ENCODE measurements at regions not wholly inside any gene's neighbourhood (a gene's known extent, or its start where the extent isn't known, plus 50 kb on each side); places are given as distances from the start of the nearest gene placed in this dataset.

DNA sequence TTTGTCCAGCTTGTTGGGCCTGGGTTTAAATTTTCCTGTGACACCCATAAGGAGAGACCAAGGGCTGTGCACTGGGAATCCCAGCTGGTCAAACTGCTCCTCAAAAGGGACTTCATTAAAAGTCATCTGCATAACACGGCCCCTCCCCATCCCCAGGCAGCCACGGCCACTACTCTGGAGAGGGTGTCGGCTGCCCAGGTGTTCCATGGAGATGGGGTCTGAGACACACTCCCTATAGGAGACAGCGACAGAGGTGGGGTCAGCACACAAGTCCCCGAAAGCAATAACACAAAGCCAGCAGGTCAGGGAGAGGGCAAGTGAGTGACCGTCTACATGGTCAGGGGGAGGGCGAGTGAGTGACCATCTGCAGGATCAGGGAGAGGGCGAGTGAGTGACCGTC lies 75.6 kb upstream of the BCL11B start:
- Histone ChIP-seq H3K27ac (ENCODE audit: low read length in 2 of 2) (no peak overlapping the region), H3K4me1 (ENCODE audit: control insufficient read depth in 2 of 2, insufficient read depth in 2 of 2, low read length in 2 of 2) (no peaks in the 10 kb centered on the region), H3K79me2 (ENCODE audit: control insufficient read depth, insufficient read depth, low read length) (no peaks in the 10 kb centered on the region), H3K27me3 (replicated peaks in 1 of 4; ENCODE audit: control extremely low read depth in 1 of 4, control insufficient read depth in 3 of 4, insufficient read depth in 4 of 4, low read length in 3 of 4) (no peaks in the 10 kb centered on the region), H3K4me3 (ENCODE audit: control extremely low read depth in 1 of 5, extremely low read depth in 1 of 5, insufficient read depth in 1 of 5, low read depth in 2 of 5, low read length in 4 of 5) (no peak overlapping the region), H3K4me2 (replicated peaks; ENCODE audit: low read depth, low read length, poor library complexity, severe bottlenecking) (no peak overlapping the region), H4K20me1 (ENCODE audit: control insufficient read depth, insufficient read depth, low read length, poor library complexity, severe bottlenecking) (no peaks in the 10 kb centered on the region), H3K9ac (ENCODE audit: low read length) (no peak overlapping the region), H3K9me3 (ENCODE audit: control extremely low read depth in 1 of 3, control insufficient read depth in 2 of 3, insufficient read depth in 1 of 3, low read length in 2 of 3) (peaks cover 0 to 3% (median 0%) of the 10 kb centered on the region in 3 donors), H3K36me3 (replicated peaks in 1 of 2; ENCODE audit: control extremely low read depth in 1 of 2, control insufficient read depth in 1 of 2, extremely low read depth in 1 of 2, insufficient read depth in 2 of 2, low read length in 1 of 2) (no peaks in the 10 kb centered on the region), H2AFZ (ENCODE audit: insufficient read depth, low read depth, low read length, poor library complexity, severe bottlenecking) (no peak overlapping the region)
- TF ChIP-seq, protein P1, sequence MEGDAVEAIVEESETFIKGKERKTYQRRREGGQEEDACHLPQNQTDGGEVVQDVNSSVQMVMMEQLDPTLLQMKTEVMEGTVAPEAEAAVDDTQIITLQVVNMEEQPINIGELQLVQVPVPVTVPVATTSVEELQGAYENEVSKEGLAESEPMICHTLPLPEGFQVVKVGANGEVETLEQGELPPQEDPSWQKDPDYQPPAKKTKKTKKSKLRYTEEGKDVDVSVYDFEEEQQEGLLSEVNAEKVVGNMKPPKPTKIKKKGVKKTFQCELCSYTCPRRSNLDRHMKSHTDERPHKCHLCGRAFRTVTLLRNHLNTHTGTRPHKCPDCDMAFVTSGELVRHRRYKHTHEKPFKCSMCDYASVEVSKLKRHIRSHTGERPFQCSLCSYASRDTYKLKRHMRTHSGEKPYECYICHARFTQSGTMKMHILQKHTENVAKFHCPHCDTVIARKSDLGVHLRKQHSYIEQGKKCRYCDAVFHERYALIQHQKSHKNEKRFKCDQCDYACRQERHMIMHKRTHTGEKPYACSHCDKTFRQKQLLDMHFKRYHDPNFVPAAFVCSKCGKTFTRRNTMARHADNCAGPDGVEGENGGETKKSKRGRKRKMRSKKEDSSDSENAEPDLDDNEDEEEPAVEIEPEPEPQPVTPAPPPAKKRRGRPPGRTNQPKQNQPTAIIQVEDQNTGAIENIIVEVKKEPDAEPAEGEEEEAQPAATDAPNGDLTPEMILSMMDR (IDR thresholded peaks at IDR 0.05) = no peak
- no peak for TF ChIP-seq EZH2 (IDR thresholded peaks at IDR 0.05; ENCODE audit: borderline replicate concordance, insufficient read depth, low read depth, low read length, poor library complexity, severe bottlenecking)
- no peak for DNase-seq
- H3K27ac Mint-ChIP-seq = no peak overlapping the region
- H3K4me3 Mint-ChIP-seq = no peak overlapping the region
- intact Hi-C loops (cut with micrococcal nuclease) = no loop called here
- no peaks in the 10 kb centered on the region for H3K27me3 Mint-ChIP-seq
- 89% methylated on average over 7 of the region's 9 CpGs for WGBS (ENCODE audit: insufficient coverage)
- ATAC-seq (ENCODE audit: low read depth) = no peak
- no peaks in the 10 kb centered on the region for H3K9me3 Mint-ChIP-seq (ENCODE audit: insufficient read depth)
- H3K4me1 Mint-ChIP-seq = no peaks in the 10 kb centered on the region
- ChIA-PET POLR2A (no interaction called here), CTCF (interaction anchor here (0.6 kb wide), 1 partner anchor 12 kb away, joined by 3 read pairs; no protein-coding TSS in a partner anchor)

DNA sequence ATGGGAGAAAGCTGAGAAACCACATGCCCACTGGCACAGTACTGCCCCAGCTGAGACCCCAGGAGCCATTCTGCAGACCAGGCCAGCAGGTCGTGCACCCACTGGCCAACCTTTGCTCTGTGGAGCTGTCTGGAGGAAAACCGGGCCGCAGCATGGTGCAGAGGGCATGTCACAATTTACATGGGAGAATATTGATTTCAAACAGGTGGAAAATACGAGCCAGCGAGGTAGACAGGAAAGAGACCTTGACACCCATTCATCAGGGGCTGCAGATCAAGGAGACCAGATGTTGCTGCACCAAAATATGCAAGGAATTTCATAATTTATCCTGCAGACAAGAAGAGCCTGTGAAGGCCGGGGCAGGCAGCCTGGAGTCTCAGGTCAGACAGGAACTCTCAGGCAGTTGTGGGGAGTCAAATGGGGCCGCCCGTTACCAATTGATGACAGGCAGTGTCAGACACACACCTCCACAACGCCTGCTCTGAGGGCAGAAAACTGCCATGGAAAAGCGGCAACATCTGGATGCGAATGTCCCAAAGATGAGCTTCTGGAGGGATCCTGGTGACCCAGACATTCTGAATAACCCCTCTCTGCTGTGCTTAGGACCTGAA lies 74.6 kb upstream of the BCL11B start:
- CTCF ChIA-PET = interaction anchor here (0.6 kb wide), 1 partner anchor 11 kb away, joined by 3 read pairs; no protein-coding TSS in a partner anchor
- Histone ChIP-seq H3K9ac (ENCODE audit: low read length) (no peak overlapping the region), H3K27me3 (replicated peaks in 1 of 4; ENCODE audit: control extremely low read depth in 1 of 4, control insufficient read depth in 3 of 4, insufficient read depth in 4 of 4, low read length in 3 of 4) (no peaks in the 10 kb centered on the region), H3K4me2 (replicated peaks; ENCODE audit: low read depth, low read length, poor library complexity, severe bottlenecking) (no peak overlapping the region), H3K4me1 (ENCODE audit: control insufficient read depth in 2 of 2, insufficient read depth in 2 of 2, low read length in 2 of 2) (no peaks in the 10 kb centered on the region), H3K79me2 (ENCODE audit: control insufficient read depth, insufficient read depth, low read length) (no peaks in the 10 kb centered on the region), H4K20me1 (ENCODE audit: control insufficient read depth, insufficient read depth, low read length, poor library complexity, severe bottlenecking) (no peaks in the 10 kb centered on the region), H3K27ac (ENCODE audit: low read length in 2 of 2) (no peak overlapping the region), H3K36me3 (replicated peaks in 1 of 2; ENCODE audit: control extremely low read depth in 1 of 2, control insufficient read depth in 1 of 2, extremely low read depth in 1 of 2, insufficient read depth in 2 of 2, low read length in 1 of 2) (no peaks in the 10 kb centered on the region), H2AFZ (ENCODE audit: insufficient read depth, low read depth, low read length, poor library complexity, severe bottlenecking) (no peak overlapping the region), H3K9me3 (ENCODE audit: control extremely low read depth in 1 of 3, control insufficient read depth in 2 of 3, insufficient read depth in 1 of 3, low read length in 2 of 3) (peaks cover 0 to 3% (median 0%) of the 10 kb centered on the region in 3 donors), H3K4me3 (ENCODE audit: control extremely low read depth in 1 of 5, extremely low read depth in 1 of 5, insufficient read depth in 1 of 5, low read depth in 2 of 5, low read length in 4 of 5) (no peak overlapping the region)
- TF ChIP-seq, protein P1 (IDR thresholded peaks at IDR 0.05) = no peak
- TF ChIP-seq EZH2 (IDR thresholded peaks at IDR 0.05; ENCODE audit: borderline replicate concordance, insufficient read depth, low read depth, low read length, poor library complexity, severe bottlenecking) = no peak
- ATAC-seq (ENCODE audit: low read depth) (no peak), DNase-seq (no peak)
- intact Hi-C loops (cut with micrococcal nuclease) = no loop called here
- H3K27ac Mint-ChIP-seq = no peak overlapping the region
- H3K4me1 Mint-ChIP-seq = no peaks in the 10 kb centered on the region
- no peak overlapping the region for H3K4me3 Mint-ChIP-seq
- 89% methylated on average over 11 of the region's 11 CpGs for WGBS (ENCODE audit: insufficient coverage)
- no peaks in the 10 kb centered on the region for H3K27me3 Mint-ChIP-seq
- POLR2A ChIA-PET = no interaction called here
- H3K9me3 Mint-ChIP-seq (ENCODE audit: insufficient read depth) = no peaks in the 10 kb centered on the region

Measured in B cell (primary cell).